Transverse colon (tissue), 4 donors: ENCODE measurements at regions not wholly inside any gene's neighbourhood (a gene's known extent, or its start where the extent isn't known, plus 50 kb on each side); places are given as distances from the start of the nearest gene placed in this dataset.

ENCODE experiments used
- DNase-seq: peaks from one replicate; pipeline ENCODE4 v3.0.0-alpha.2; 2019
- H3K27ac ChIP-seq, 4 donors: fragments of 200-600 bp; sonication (generic); 2 replicates each; pipeline ENCODE4 v1.5.1; 2016 to 2018; ENCODE audit warnings: inconsistent platforms in 4 of 4
- H3K27me3 ChIP-seq: fragments of 200-600 bp; sonication (generic); 2 replicates; pipeline ENCODE4 v1.5.1; 2017; ENCODE audit warnings: inconsistent platforms
- H3K36me3 ChIP-seq, 4 donors: fragments of 200-600 bp; sonication (generic); 2 replicates each; pipeline ENCODE4 v1.5.1; 2017 to 2019; ENCODE audit warnings: inconsistent platforms in 4 of 4
- H3K4me1 ChIP-seq, 4 donors: fragments of 200-600 bp; sonication (generic); 2 replicates each; pipeline ENCODE4 v1.5.1; 2017 to 2020; ENCODE audit warnings: inconsistent platforms in 4 of 4
- H3K4me3 ChIP-seq, 4 donors: fragments of 200-600 bp; sonication (generic); 1 replicate in 1 of 4; 2 replicates in 3 of 4; pipeline versions ENCODE4 v1.5.1 to v1.6.1; 2017 to 2019; ENCODE audit warnings: inconsistent platforms in 4 of 4
- H3K9me3 ChIP-seq, 2 donors: fragments of 200-600 bp; sonication (generic); 2 replicates each; pipeline ENCODE4 v1.5.1; 2017 to 2019; ENCODE audit warnings: inconsistent platforms in 2 of 2
- CTCF ChIP-seq, 5 experiments: fragments of 200-600 bp in 3 of 5; fragments of 450-650 bp in 2 of 5; sonication (generic) in 3 of 5; IDR thresholded peaks; 1 replicate in 2 of 5; 2 replicates in 3 of 5; pipeline ENCODE4 v1.5.1; 2016 to 2017; ENCODE audit warnings: antibody characterized with exemption in 5 of 5, inconsistent platforms in 3 of 5, mild to moderate bottlenecking in 2 of 5, moderate library complexity in 1 of 5
- EP300 ChIP-seq: sonication (generic); formaldehyde crosslinking; IDR thresholded peaks from one replicate; pipeline ENCODE4 v1.6.1; 2017; ENCODE audit warnings: antibody characterized with exemption, low read depth
- POLR2A ChIP-seq: fragments of 450-650 bp; IDR thresholded peaks from one replicate; pipeline ENCODE4 v1.6.1; 2016; ENCODE audit warnings: antibody characterized with exemption, mild to moderate bottlenecking, moderate library complexity
- POLR2AphosphoS5 ChIP-seq, 3 donors: sonication (generic); formaldehyde crosslinking; IDR thresholded peaks; one replicate each; pipeline ENCODE4 v1.6.1; 2016; ENCODE audit warnings: antibody characterized with exemption in 3 of 3
- WGBS, 2 donors: methylation state at CpG; one replicate each; pipeline ENCODE4 v1.1.5; 2018; ENCODE audit warnings: low coverage in 1 of 2; 5-methylcytosine and 5-hydroxymethylcytosine counted together
- in situ Hi-C, 4 donors: fragments of 200-750 bp; cut with MboI; loops; one replicate each; pipeline versions ENCODE4 v1.15.0 to v1.15.1; 2017; ENCODE audit warnings: low sequenced_read_pairs in 3 of 4, low pct_ligation_motif_present in 1 of 4, low pct_unique_long_range_greater_than_20kb in 1 of 4
- intact Hi-C: fragments of 100-400 bp; cut with DNase I; formaldehyde crosslinking; loops from one replicate; pipeline ENCODE4 v1.15.1; 2023; ENCODE audit warnings: low total_unique reads

- TF ChIP-seq CTCF (IDR thresholded peaks at IDR 0.05) = no peak
- no peak for TF ChIP-seq EP300
- no peak for TF ChIP-seq POLR2AphosphoS5 (IDR thresholded peaks at IDR 0.05)
- TF ChIP-seq POLR2A = no peak
- Histone ChIP-seq H3K27ac (no peak overlapping the region), H3K4me3 (no peak overlapping the region), H3K27me3 (no peaks in the 10 kb centered on the region), H3K36me3 (no peaks in the 10 kb centered on the region), H3K4me1 (no peaks in the 10 kb centered on the region), H3K9me3 (no peaks in the 10 kb centered on the region)
- WGBS, 2 donors = 91 to 93% methylated on average over 4 to 5 of the region's 5 CpGs
- in situ Hi-C loops (no loop called here), intact Hi-C loops (no loop called here)
- DNase-seq = no peak
These were observed 389.8 kb upstream of the SEMA6A start for GRCh38 chr5:116964438-116964837.

- TF ChIP-seq POLR2AphosphoS5 (IDR thresholded peaks at IDR 0.05) (no peak), EP300 (no peak), POLR2A (no peak), CTCF (IDR thresholded peaks at IDR 0.05) (no peak)
- Histone ChIP-seq H3K4me3 (no peak overlapping the region), H3K4me1 (no peaks in the 10 kb centered on the region), H3K27me3 (no peaks in the 10 kb centered on the region), H3K9me3 (no peaks in the 10 kb centered on the region), H3K36me3 (no peaks in the 10 kb centered on the region), H3K27ac (no peak overlapping the region)
- in situ Hi-C loops = no loop called here
- WGBS, 2 donors = 76 to 85% methylated on average over 4 of the region's 4 CpGs
- DNase-seq = no peak
- intact Hi-C loops = no loop called here
These were observed 386.4 kb upstream of the SEMA6A start for GRCh38 chr5:116961021-116961420.

- no peak for DNase-seq
- WGBS, 2 donors = 50 to 73% methylated on average over 1 of the region's 1 CpG
- in situ Hi-C loops = no loop called here
These were observed 385.2 kb upstream of the SEMA6A start for GRCh38 chr5:116959843-116960242.

GRCh38 chr5:116953251-116953930, 378.8 kb upstream of the SEMA6A start:
- TF ChIP-seq EP300 (no peak), POLR2AphosphoS5 (IDR thresholded peaks at IDR 0.05) (no peak), POLR2A (no peak), CTCF (IDR thresholded peaks at IDR 0.05) (no peak)
- intact Hi-C loops = no loop called here
- in situ Hi-C loops = no loop called here
- Histone ChIP-seq H3K4me3 (no peak overlapping the region), H3K27me3 (no peaks in the 10 kb centered on the region), H3K36me3 (no peaks in the 10 kb centered on the region), H3K9me3 (no peaks in the 10 kb centered on the region), H3K4me1 (no peaks in the 10 kb centered on the region), H3K27ac (no peak overlapping the region)
- WGBS, 2 donors = 47 to 58% methylated on average over 3 of the region's 3 CpGs
- no peak for DNase-seq

More at GRCh38 chr5:116959843-116960242, 385.2 kb upstream of the SEMA6A start:
- no peaks in the 10 kb centered on the region for H3K9me3 ChIP-seq
- TF ChIP-seq POLR2A (no peak), EP300 (no peak), POLR2AphosphoS5 (IDR thresholded peaks at IDR 0.05) (no peak), CTCF (IDR thresholded peaks at IDR 0.05) (no peak)
- intact Hi-C loops = loop anchor here (2.0 kb wide), 1 partner anchor 67 kb away; no protein-coding TSS in a partner anchor
- no peak overlapping the region for H3K27ac ChIP-seq
- H3K27me3 ChIP-seq = no peaks in the 10 kb centered on the region
- no peaks in the 10 kb centered on the region for H3K4me1 ChIP-seq
- H3K4me3 ChIP-seq = no peak overlapping the region
- no peaks in the 10 kb centered on the region for H3K36me3 ChIP-seq
